ENCODE measurements at regions not wholly inside any gene's neighbourhood (a gene's known extent, or its start where the extent isn't known, plus 50 kb on each side); places are given as distances from the start of the nearest gene placed in this dataset.
A peak's percentile ranks its signal among the peaks of the same experiment; 100 is the strongest.

DNA sequence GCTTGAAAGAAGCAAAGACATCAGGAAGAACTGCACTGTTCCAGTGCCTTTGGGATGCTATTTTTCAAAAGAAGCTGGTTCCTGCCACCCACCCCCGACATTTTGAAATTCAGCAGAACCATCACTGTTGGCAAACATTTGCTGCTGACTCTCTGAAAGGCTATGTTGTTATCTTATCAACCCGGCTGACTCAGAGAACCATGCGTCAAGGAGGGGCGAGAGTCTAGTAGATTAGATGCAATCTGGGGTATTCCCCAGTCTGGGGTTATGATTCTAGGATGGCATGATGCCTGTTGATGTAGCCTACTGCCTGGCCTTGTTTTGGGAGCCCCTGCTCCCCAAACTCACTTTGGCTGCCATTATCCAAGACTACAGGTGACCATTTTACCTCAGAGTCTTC, 267.8 kb upstream of the RUNX1 start (continued):
- TF ChIP-seq, protein P1, sequence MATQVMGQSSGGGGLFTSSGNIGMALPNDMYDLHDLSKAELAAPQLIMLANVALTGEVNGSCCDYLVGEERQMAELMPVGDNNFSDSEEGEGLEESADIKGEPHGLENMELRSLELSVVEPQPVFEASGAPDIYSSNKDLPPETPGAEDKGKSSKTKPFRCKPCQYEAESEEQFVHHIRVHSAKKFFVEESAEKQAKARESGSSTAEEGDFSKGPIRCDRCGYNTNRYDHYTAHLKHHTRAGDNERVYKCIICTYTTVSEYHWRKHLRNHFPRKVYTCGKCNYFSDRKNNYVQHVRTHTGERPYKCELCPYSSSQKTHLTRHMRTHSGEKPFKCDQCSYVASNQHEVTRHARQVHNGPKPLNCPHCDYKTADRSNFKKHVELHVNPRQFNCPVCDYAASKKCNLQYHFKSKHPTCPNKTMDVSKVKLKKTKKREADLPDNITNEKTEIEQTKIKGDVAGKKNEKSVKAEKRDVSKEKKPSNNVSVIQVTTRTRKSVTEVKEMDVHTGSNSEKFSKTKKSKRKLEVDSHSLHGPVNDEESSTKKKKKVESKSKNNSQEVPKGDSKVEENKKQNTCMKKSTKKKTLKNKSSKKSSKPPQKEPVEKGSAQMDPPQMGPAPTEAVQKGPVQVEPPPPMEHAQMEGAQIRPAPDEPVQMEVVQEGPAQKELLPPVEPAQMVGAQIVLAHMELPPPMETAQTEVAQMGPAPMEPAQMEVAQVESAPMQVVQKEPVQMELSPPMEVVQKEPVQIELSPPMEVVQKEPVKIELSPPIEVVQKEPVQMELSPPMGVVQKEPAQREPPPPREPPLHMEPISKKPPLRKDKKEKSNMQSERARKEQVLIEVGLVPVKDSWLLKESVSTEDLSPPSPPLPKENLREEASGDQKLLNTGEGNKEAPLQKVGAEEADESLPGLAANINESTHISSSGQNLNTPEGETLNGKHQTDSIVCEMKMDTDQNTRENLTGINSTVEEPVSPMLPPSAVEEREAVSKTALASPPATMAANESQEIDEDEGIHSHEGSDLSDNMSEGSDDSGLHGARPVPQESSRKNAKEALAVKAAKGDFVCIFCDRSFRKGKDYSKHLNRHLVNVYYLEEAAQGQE (IDR thresholded peaks at IDR 0.05; ENCODE audit: low read depth, low read length) = no peak
- TF ChIP-seq FOSL2 (IDR thresholded peaks at IDR 0.05; ENCODE audit: borderline replicate concordance, low read depth) (peak; percentile 32; the same call in 1 of the 2 replicates), GATA2 (CRISPR knock-in tag; IDR thresholded peaks at IDR 0.05) (0 out of 2 replicates have a peak, but pooled peaks have one; percentile 16), NRF1 (IDR thresholded peaks at IDR 0.05; ENCODE audit: low read depth, low read length) (no peak)
- TF ChIP-seq, protein P2, sequence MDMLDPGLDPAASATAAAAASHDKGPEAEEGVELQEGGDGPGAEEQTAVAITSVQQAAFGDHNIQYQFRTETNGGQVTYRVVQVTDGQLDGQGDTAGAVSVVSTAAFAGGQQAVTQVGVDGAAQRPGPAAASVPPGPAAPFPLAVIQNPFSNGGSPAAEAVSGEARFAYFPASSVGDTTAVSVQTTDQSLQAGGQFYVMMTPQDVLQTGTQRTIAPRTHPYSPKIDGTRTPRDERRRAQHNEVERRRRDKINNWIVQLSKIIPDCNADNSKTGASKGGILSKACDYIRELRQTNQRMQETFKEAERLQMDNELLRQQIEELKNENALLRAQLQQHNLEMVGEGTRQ (IDR thresholded peaks at IDR 0.05; ENCODE audit: borderline replicate concordance, low read depth, low read length) = no peak

DNA sequence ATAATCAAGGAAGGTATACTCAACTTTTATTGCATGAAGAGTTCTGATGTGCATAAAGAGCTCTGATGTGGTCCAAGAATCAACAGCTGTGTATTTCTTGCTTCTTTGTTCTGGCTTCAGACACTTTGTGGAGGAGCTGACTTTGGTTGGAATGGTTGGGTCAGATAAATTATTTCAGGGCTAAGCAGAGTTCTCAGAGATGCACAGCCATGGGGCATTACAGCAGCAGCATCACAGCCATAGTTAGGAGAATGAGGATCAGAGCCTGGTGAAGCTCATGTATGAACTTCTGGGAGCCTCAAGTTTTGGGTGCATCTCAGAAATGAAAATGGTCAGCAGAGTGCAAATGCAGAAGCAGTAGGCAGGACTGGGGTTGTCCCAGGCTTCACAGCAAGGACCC, 267.4 kb upstream of the RUNX1 start:
- peaks cover 0 to 6% of the 10 kb centered on the region in 2 experiments; a peak in 1 of 4 replicates for H3K4me1 ChIP-seq (ENCODE audit: control insufficient read depth in 1 of 2, insufficient read depth in 2 of 2, low read depth in 1 of 2, low read length in 1 of 2)
- TF ChIP-seq NRF1 (IDR thresholded peaks at IDR 0.05; ENCODE audit: low read depth, low read length) = no peak
- TF ChIP-seq, protein P2 (IDR thresholded peaks at IDR 0.05; ENCODE audit: borderline replicate concordance, low read depth, low read length) = no peak
- TF ChIP-seq TEAD4 (IDR thresholded peaks at IDR 0.05; ENCODE audit: borderline replicate concordance, insufficient read depth) = no peak
- no peak for TF ChIP-seq YY1 (IDR thresholded peaks at IDR 0.05; ENCODE audit: low read depth)
- TF ChIP-seq, protein P1 (IDR thresholded peaks at IDR 0.05; ENCODE audit: low read depth, low read length) = no peak
- TF ChIP-seq EZH2phosphoT487 (IDR thresholded peaks at IDR 0.05; ENCODE audit: borderline replicate concordance, low read depth) = no peak
- no peak for TF ChIP-seq GATA2 (CRISPR knock-in tag; IDR thresholded peaks at IDR 0.05)
- no peak for TF ChIP-seq RFX5 (IDR thresholded peaks at IDR 0.05; ENCODE audit: low read length)
- TF ChIP-seq SIN3A (IDR thresholded peaks at IDR 0.05; ENCODE audit: borderline replicate concordance, low read depth, low read length) = no peak
- TF ChIP-seq TCF12 (IDR thresholded peaks at IDR 0.05) = no peak
- TF ChIP-seq ELF1 (IDR thresholded peaks at IDR 0.05) = no peak
- no peak for TF ChIP-seq RAD21 (IDR thresholded peaks at IDR 0.05; ENCODE audit: low read length)
- no peak for TF ChIP-seq MEF2A (IDR thresholded peaks at IDR 0.05; ENCODE audit: borderline replicate concordance, low read depth)
- no peak for TF ChIP-seq TAF1 (IDR thresholded peaks at IDR 0.05; ENCODE audit: borderline replicate concordance, low read depth, low read length)
- no peaks in the 10 kb centered on the region for H3F3A ChIP-seq (replicated peaks; ENCODE audit: insufficient read depth)
- H2AFZ ChIP-seq (ENCODE audit: low read depth) = no peak overlapping the region
- ChIA-PET CTCF (interaction anchor here (1.1 kb wide), 1 partner anchor 29 kb away, joined by 5 read pairs; no protein-coding TSS in a partner anchor), POLR2A (no interaction called here)
- H3K79me2 ChIP-seq (ENCODE audit: insufficient read depth) = no peaks in the 10 kb centered on the region
- H3K4me2 ChIP-seq = no peak overlapping the region
- no peaks in the 10 kb centered on the region for H3K9me2 ChIP-seq
- no peaks in the 10 kb centered on the region for H3K9me3 ChIP-seq
- H3K36me3 ChIP-seq (replicated peaks in 1 of 2; ENCODE audit: control insufficient read depth in 1 of 2, insufficient read depth in 2 of 2, low read length in 1 of 2) = no peaks in the 10 kb centered on the region
- H3K27me3 ChIP-seq (ENCODE audit: insufficient read depth) = no peaks in the 10 kb centered on the region
- H3K27ac ChIP-seq (ENCODE audit: low read depth in 2 of 2, low read length in 1 of 2) = no peak overlapping the region
- H3K9ac ChIP-seq = no peak overlapping the region
- no peaks in the 10 kb centered on the region for H4K20me1 ChIP-seq (ENCODE audit: insufficient read depth)
- no peak overlapping the region for H3K4me3 ChIP-seq (ENCODE audit: low read depth in 2 of 2, low read length in 1 of 2)
- DNase-seq = no peak

All from SK-N-SH (cell line).